H9 (cell line): ENCODE measurements at regions not wholly inside any gene's neighbourhood (a gene's known extent, or its start where the extent isn't known, plus 50 kb on each side); places are given as distances from the start of the nearest gene placed in this dataset.

Experiments used
- DNase-seq: peaks from one replicate; pipeline ENCODE4 v3.0.0-alpha.2; 2017
- H2AFZ ChIP-seq: one replicate; pipeline ENCODE4 v1.6.1; 2013; ENCODE audit warnings: mild to moderate bottlenecking, low read length, control low read depth, moderate library complexity
- H2AK5ac ChIP-seq: 2 replicates; pipeline ENCODE4 v1.6.1; 2013; ENCODE audit warnings: low read length, control low read depth, mixed read lengths; ENCODE audit not compliant: insufficient read length
- H2BK120ac ChIP-seq: one replicate; pipeline ENCODE4 v1.6.1; 2013; ENCODE audit warnings: low read depth, mild to moderate bottlenecking, low read length, control low read depth, inconsistent platforms; ENCODE audit not compliant: poor library complexity, severe bottlenecking
- H2BK12ac ChIP-seq: 2 replicates; pipeline ENCODE4 v1.6.1; 2013; ENCODE audit warnings: low read length, control low read depth, mixed read lengths, low read depth; ENCODE audit not compliant: insufficient read length
- H2BK15ac ChIP-seq: 2 replicates; pipeline ENCODE4 v1.6.1; 2013; ENCODE audit warnings: low read depth, low read length, control low read depth
- H2BK20ac ChIP-seq: one replicate; pipeline ENCODE4 v1.6.1; 2013; ENCODE audit warnings: low read depth, mild to moderate bottlenecking, low read length, control low read depth, inconsistent platforms; ENCODE audit not compliant: poor library complexity, severe bottlenecking
- H2BK5ac ChIP-seq: 2 replicates; pipeline ENCODE4 v1.6.1; 2013; ENCODE audit warnings: low read length, control low read depth, mixed read lengths; ENCODE audit not compliant: insufficient read length
- H3K14ac ChIP-seq: 2 replicates; pipeline ENCODE4 v1.6.1; 2013; ENCODE audit warnings: low read length, control low read depth; ENCODE audit not compliant: insufficient read depth
- H3K18ac ChIP-seq: 2 replicates; pipeline ENCODE4 v1.6.1; 2013; ENCODE audit warnings: low read depth, mild to moderate bottlenecking, mixed read lengths, low read length, control low read depth; ENCODE audit not compliant: insufficient read length
- H3K23ac ChIP-seq: 2 replicates; pipeline ENCODE4 v1.6.1; 2013; ENCODE audit warnings: low read length, control low read depth, mixed read lengths, low read depth; ENCODE audit not compliant: insufficient read length
- H3K23me2 ChIP-seq: 2 replicates; pipeline ENCODE4 v1.6.1; 2013; ENCODE audit warnings: low read depth, mild to moderate bottlenecking, mixed read lengths, low read length, control low read depth; ENCODE audit not compliant: insufficient read length, poor library complexity, severe bottlenecking
- H3K27ac ChIP-seq: 2 replicates; pipeline ENCODE4 v1.5.1; 2013; ENCODE audit warnings: low read length, control low read depth, mixed read lengths, low read depth; ENCODE audit not compliant: insufficient read length
- H3K27me3 ChIP-seq: 2 replicates; pipeline ENCODE4 v1.6.1; 2013; ENCODE audit warnings: low read length, control low read depth, inconsistent platforms; ENCODE audit not compliant: insufficient read depth
- H3K4ac ChIP-seq: 2 replicates; pipeline ENCODE4 v1.6.1; 2013; ENCODE audit warnings: low read depth, mild to moderate bottlenecking, control low read depth, inconsistent platforms, low read length, moderate library complexity
- H3K4me1 ChIP-seq: 2 replicates; pipeline ENCODE4 v1.6.1; 2013; ENCODE audit warnings: low read length, control low read depth, inconsistent platforms; ENCODE audit not compliant: insufficient read depth
- H3K4me2 ChIP-seq: 2 replicates; pipeline ENCODE4 v1.6.1; 2013; ENCODE audit warnings: low read length, control low read depth, mixed read lengths; ENCODE audit not compliant: insufficient read length, insufficient read depth
- H3K56ac ChIP-seq: 2 replicates; pipeline ENCODE4 v1.6.1; 2013; ENCODE audit warnings: low read depth, mild to moderate bottlenecking, mixed read lengths, low read length, control low read depth; ENCODE audit not compliant: insufficient read length
- H3K79me1 ChIP-seq: 2 replicates; pipeline ENCODE4 v1.6.1; 2013; ENCODE audit warnings: low read depth, mild to moderate bottlenecking, moderate library complexity, low read length, control low read depth, inconsistent platforms; ENCODE audit not compliant: insufficient read depth, poor library complexity, severe bottlenecking
- H3K79me2 ChIP-seq: 2 replicates; pipeline ENCODE4 v1.6.1; 2013; ENCODE audit warnings: low read length, control low read depth, inconsistent platforms; ENCODE audit not compliant: insufficient read depth
- H3K9ac ChIP-seq: 2 replicates; pipeline ENCODE4 v1.6.1; 2013; ENCODE audit warnings: low read length, control low read depth, mixed read lengths; ENCODE audit not compliant: insufficient read length; ENCODE audit errors: extremely low read depth
- H3K9me3 ChIP-seq: one replicate; pipeline ENCODE4 v1.6.1; 2013; ENCODE audit warnings: low read depth, low read length, inconsistent platforms; ENCODE audit not compliant: control insufficient read depth
- H3T11ph ChIP-seq: one replicate; pipeline ENCODE4 v1.6.1; 2013; ENCODE audit warnings: mild to moderate bottlenecking, low read length, control low read depth, inconsistent platforms
- H4K20me1 ChIP-seq: one replicate; pipeline ENCODE4 v1.6.1; 2013; ENCODE audit not compliant: control insufficient read depth, insufficient read length, insufficient read depth
- H4K5ac ChIP-seq: 2 replicates; pipeline ENCODE4 v1.6.1; 2013; ENCODE audit warnings: low read depth, mild to moderate bottlenecking, mixed read lengths, low read length, control low read depth; ENCODE audit not compliant: insufficient read length
- H4K8ac ChIP-seq: replicated peaks from 2 replicates; pipeline ENCODE4 v1.6.1; 2013; ENCODE audit warnings: low read length, control low read depth, mixed read lengths, low read depth; ENCODE audit not compliant: insufficient read length
- H4K91ac ChIP-seq: 2 replicates; pipeline ENCODE4 v1.6.1; 2013; ENCODE audit warnings: low read depth, mild to moderate bottlenecking, moderate library complexity, mixed read lengths, low read length, control low read depth; ENCODE audit not compliant: insufficient read length
- H3K27ac Mint-ChIP-seq, 3 experiments: 2 replicates in 2 of 3; 3 replicates in 1 of 3; pipeline ENCODE4 v1.8.0; 2020 to 2021; ENCODE audit warnings: mixed read lengths in 3 of 3, mild to moderate bottlenecking in 1 of 3, moderate library complexity in 1 of 3
- H3K27me3 Mint-ChIP-seq: 2 replicates; pipeline ENCODE4 v1.8.0; 2021; ENCODE audit warnings: low read depth, mild to moderate bottlenecking, moderate library complexity, mixed read lengths
- H3K36me3 Mint-ChIP-seq, 3 experiments: 2 replicates in 2 of 3; 3 replicates in 1 of 3; pipeline ENCODE4 v1.8.0; 2020 to 2021; ENCODE audit warnings: low read depth in 3 of 3, mixed read lengths in 3 of 3; ENCODE audit not compliant: insufficient read depth in 1 of 3
- H3K4me1 Mint-ChIP-seq, 2 experiments: 2 replicates each; pipeline ENCODE4 v1.8.0; 2020; ENCODE audit warnings: mixed read lengths in 2 of 2
- H3K4me3 Mint-ChIP-seq, 2 experiments: 2 replicates in 1 of 2; 3 replicates in 1 of 2; pipeline ENCODE4 v1.8.0; 2020 to 2021; ENCODE audit warnings: mild to moderate bottlenecking in 2 of 2, mixed read lengths in 2 of 2, moderate library complexity in 1 of 2
- H3K9me3 Mint-ChIP-seq, 2 experiments: 2 replicates in 1 of 2; 3 replicates in 1 of 2; pipeline ENCODE4 v1.8.0; 2020; ENCODE audit warnings: mild to moderate bottlenecking in 2 of 2, mixed read lengths in 2 of 2, moderate library complexity in 1 of 2
- CTCF ChIP-seq: fragments of 200-600 bp; sonication (generic); conservative IDR thresholded peaks from 3 replicates; pipeline ENCODE4 v1.8.0; 2021; ENCODE audit warnings: antibody characterized with exemption, mild to moderate bottlenecking
- WGBS: extraction: QIAGEN DNeasy Blood & Tissue Kit; methylation state at CpG from one replicate; pipeline ENCODE4 v1.1.7; 2013; ENCODE audit warnings: missing lambda C conversion rate, low lambda C conversion rate, mixed read lengths; ENCODE audit not compliant: insufficient read length; ENCODE audit errors: extremely low coverage; 5-methylcytosine and 5-hydroxymethylcytosine counted together

- Histone ChIP-seq H3K79me2 (no peaks in the 10 kb centered on the region), H2BK120ac (no peak overlapping the region), H3K23me2 (no peaks in the 10 kb centered on the region), H3K18ac (no peak overlapping the region), H3K4ac (no peak overlapping the region), H3K9me3 (no peaks in the 10 kb centered on the region), H2AK5ac (no peak overlapping the region), H3K4me2 (no peak overlapping the region), H4K8ac (no peak overlapping the region), H3K9ac (no peak overlapping the region), H2BK15ac (no peak overlapping the region), H2BK12ac (no peak overlapping the region), H2BK20ac (no peak overlapping the region), H3K27me3 (no peaks in the 10 kb centered on the region), H3K23ac (no peak overlapping the region), H3T11ph (no peak overlapping the region), H4K5ac (no peak overlapping the region), H4K20me1 (no peaks in the 10 kb centered on the region), H2BK5ac (no peak overlapping the region), H2AFZ (no peak overlapping the region), H3K27ac (no peak overlapping the region), H3K14ac (no peak overlapping the region), H3K79me1 (no peaks in the 10 kb centered on the region), H3K56ac (no peak overlapping the region), H4K91ac (no peak overlapping the region), H3K4me1 (peaks cover 3% of the 10 kb centered on the region)
- H3K4me1 Mint-ChIP-seq: peaks cover 35 to 37% of the 10 kb centered on the region in 2 experiments
- no CpG with 5 or more reads among the region's 3 CpGs for WGBS
- TF ChIP-seq CTCF: no peak
- 0 out of 7 replicates have a peak, but pooled peaks cover 0 to 1% (median 0%) of the 10 kb centered on the region in 3 experiments for H3K36me3 Mint-ChIP-seq
- no peak overlapping the region for H3K27ac Mint-ChIP-seq
- H3K4me3 Mint-ChIP-seq: no peak overlapping the region
- H3K27me3 Mint-ChIP-seq: no peaks in the 10 kb centered on the region
- DNase-seq: no peak
- H3K9me3 Mint-ChIP-seq: peaks cover 4% of the 10 kb centered on the region in 2 experiments; a peak in 3 of 5 replicates
Measured at GRCh38 chr5:125484272-125484741, 737.9 kb upstream of the ZNF608 start.
